ENCODE measurements at regions not wholly inside any gene's neighbourhood (a gene's known extent, or its start where the extent isn't known, plus 50 kb on each side); places are given as distances from the start of the nearest gene placed in this dataset.
A peak's percentile ranks its signal among the peaks of the same experiment; 100 is the strongest.

- DNase-seq (ENCODE audit: low spot score) (no peak), ATAC-seq (no peak)
- H3K36me3 Mint-ChIP-seq (ENCODE audit: low read depth) = no peaks in the 10 kb centered on the region; the same call in 2 of the 3 replicates
- peaks cover 6% of the 10 kb centered on the region; the same call in 2 of the 3 replicates for H3K9me3 Mint-ChIP-seq
- Histone ChIP-seq H3K4me2 (peak overlapping the region; percentile 70; the same call in 1 of the 2 replicates), H3F3A (replicated peaks; ENCODE audit: low read depth) (no peaks in the 10 kb centered on the region), H2AFZ (no peak overlapping the region), H3K79me2 (replicated peaks; ENCODE audit: insufficient read depth) (no peaks in the 10 kb centered on the region), H3K4me1 (ENCODE audit: insufficient read depth) (no peaks in the 10 kb centered on the region; the same call in 1 of the 2 replicates), H3K36me3 (ENCODE audit: insufficient read depth) (no peaks in the 10 kb centered on the region), H3K4me3 (peak overlapping the region; percentile 64), H4K20me1 (replicated peaks; ENCODE audit: insufficient read depth) (no peaks in the 10 kb centered on the region), H3K27ac (ENCODE audit: low read depth) (no peak overlapping the region), H3K27me3 (ENCODE audit: insufficient read depth) (no peaks in the 10 kb centered on the region), H3K9me2 (ENCODE audit: insufficient read depth) (no peaks in the 10 kb centered on the region)
- TF ChIP-seq ZNF114 (CRISPR knock-in tag; IDR thresholded peaks at IDR 0.05) (no peak), STAT1 (IDR thresholded peaks at IDR 0.05; ENCODE audit: unreplicated experiment) (no peak), EZH2 (IDR thresholded peaks at IDR 0.05; ENCODE audit: low read depth, unreplicated experiment) (no peak), ETS1 (IDR thresholded peaks at IDR 0.05) (no peak), CREB1 (CRISPR knock-in tag; IDR thresholded peaks at IDR 0.05; ENCODE audit: low read depth) (no peak), CTCF (conservative IDR thresholded peaks at IDR 0.05; ENCODE audit: low read depth in 2 of 2) (no peak), ZNF331 (CRISPR knock-in tag; IDR thresholded peaks at IDR 0.05; ENCODE audit: low read depth) (no peak), JUNB (IDR thresholded peaks at IDR 0.05; ENCODE audit: unreplicated experiment) (no peak), POLR2AphosphoS5 (IDR thresholded peaks at IDR 0.05; ENCODE audit: low read depth) (no peak), EZH2phosphoT487 (IDR thresholded peaks at IDR 0.05; ENCODE audit: unreplicated experiment) (no peak), NANOG (IDR thresholded peaks at IDR 0.05; ENCODE audit: borderline replicate concordance) (no peak)
- TF ChIP-seq, protein P1, sequence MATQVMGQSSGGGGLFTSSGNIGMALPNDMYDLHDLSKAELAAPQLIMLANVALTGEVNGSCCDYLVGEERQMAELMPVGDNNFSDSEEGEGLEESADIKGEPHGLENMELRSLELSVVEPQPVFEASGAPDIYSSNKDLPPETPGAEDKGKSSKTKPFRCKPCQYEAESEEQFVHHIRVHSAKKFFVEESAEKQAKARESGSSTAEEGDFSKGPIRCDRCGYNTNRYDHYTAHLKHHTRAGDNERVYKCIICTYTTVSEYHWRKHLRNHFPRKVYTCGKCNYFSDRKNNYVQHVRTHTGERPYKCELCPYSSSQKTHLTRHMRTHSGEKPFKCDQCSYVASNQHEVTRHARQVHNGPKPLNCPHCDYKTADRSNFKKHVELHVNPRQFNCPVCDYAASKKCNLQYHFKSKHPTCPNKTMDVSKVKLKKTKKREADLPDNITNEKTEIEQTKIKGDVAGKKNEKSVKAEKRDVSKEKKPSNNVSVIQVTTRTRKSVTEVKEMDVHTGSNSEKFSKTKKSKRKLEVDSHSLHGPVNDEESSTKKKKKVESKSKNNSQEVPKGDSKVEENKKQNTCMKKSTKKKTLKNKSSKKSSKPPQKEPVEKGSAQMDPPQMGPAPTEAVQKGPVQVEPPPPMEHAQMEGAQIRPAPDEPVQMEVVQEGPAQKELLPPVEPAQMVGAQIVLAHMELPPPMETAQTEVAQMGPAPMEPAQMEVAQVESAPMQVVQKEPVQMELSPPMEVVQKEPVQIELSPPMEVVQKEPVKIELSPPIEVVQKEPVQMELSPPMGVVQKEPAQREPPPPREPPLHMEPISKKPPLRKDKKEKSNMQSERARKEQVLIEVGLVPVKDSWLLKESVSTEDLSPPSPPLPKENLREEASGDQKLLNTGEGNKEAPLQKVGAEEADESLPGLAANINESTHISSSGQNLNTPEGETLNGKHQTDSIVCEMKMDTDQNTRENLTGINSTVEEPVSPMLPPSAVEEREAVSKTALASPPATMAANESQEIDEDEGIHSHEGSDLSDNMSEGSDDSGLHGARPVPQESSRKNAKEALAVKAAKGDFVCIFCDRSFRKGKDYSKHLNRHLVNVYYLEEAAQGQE (IDR thresholded peaks at IDR 0.05; ENCODE audit: unreplicated experiment) = no peak
- TF ChIP-seq, protein P2, sequence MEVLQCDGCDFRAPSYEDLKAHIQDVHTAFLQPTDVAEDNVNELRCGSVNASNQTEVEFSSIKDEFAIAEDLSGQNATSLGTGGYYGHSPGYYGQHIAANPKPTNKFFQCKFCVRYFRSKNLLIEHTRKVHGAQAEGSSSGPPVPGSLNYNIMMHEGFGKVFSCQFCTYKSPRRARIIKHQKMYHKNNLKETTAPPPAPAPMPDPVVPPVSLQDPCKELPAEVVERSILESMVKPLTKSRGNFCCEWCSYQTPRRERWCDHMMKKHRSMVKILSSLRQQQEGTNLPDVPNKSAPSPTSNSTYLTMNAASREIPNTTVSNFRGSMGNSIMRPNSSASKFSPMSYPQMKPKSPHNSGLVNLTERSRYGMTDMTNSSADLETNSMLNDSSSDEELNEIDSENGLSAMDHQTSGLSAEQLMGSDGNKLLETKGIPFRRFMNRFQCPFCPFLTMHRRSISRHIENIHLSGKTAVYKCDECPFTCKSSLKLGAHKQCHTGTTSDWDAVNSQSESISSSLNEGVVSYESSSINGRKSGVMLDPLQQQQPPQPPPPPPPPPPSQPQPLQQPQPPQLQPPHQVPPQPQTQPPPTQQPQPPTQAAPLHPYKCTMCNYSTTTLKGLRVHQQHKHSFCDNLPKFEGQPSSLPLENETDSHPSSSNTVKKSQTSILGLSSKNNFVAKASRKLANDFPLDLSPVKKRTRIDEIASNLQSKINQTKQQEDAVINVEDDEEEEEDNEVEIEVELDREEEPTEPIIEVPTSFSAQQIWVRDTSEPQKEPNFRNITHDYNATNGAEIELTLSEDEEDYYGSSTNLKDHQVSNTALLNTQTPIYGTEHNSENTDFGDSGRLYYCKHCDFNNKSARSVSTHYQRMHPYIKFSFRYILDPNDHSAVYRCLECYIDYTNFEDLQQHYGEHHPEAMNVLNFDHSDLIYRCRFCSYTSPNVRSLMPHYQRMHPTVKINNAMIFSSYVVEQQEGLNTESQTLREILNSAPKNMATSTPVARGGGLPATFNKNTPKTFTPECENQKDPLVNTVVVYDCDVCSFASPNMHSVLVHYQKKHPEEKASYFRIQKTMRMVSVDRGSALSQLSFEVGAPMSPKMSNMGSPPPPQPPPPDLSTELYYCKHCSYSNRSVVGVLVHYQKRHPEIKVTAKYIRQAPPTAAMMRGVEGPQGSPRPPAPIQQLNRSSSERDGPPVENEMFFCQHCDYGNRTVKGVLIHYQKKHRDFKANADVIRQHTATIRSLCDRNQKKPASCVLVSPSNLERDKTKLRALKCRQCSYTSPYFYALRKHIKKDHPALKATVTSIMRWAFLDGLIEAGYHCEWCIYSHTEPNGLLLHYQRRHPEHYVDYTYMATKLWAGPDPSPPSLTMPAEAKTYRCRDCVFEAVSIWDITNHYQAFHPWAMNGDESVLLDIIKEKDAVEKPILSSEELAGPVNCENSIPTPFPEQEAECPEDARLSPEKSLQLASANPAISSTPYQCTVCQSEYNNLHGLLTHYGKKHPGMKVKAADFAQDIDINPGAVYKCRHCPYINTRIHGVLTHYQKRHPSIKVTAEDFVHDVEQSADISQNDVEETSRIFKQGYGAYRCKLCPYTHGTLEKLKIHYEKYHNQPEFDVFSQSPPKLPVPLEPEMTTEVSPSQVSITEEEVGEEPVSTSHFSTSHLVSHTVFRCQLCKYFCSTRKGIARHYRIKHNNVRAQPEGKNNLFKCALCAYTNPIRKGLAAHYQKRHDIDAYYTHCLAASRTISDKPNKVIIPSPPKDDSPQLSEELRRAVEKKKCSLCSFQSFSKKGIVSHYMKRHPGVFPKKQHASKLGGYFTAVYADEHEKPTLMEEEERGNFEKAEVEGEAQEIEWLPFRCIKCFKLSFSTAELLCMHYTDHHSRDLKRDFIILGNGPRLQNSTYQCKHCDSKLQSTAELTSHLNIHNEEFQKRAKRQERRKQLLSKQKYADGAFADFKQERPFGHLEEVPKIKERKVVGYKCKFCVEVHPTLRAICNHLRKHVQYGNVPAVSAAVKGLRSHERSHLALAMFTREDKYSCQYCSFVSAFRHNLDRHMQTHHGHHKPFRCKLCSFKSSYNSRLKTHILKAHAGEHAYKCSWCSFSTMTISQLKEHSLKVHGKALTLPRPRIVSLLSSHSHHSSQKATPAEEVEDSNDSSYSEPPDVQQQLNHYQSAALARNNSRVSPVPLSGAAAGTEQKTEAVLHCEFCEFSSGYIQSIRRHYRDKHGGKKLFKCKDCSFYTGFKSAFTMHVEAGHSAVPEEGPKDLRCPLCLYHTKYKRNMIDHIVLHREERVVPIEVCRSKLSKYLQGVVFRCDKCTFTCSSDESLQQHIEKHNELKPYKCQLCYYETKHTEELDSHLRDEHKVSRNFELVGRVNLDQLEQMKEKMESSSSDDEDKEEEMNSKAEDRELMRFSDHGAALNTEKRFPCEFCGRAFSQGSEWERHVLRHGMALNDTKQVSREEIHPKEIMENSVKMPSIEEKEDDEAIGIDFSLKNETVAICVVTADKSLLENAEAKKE (CRISPR knock-in tag; IDR thresholded peaks at IDR 0.05) = no peak
- peaks cover 8% of the 10 kb centered on the region; the same call in 2 of the 3 replicates for H3K4me1 Mint-ChIP-seq
- H3K27me3 Mint-ChIP-seq (ENCODE audit: insufficient read depth, low read depth, poor library complexity) = peaks cover 21% of the 10 kb centered on the region
- H3K4me3 Mint-ChIP-seq = peak overlapping the region; percentile 92
- H3K27ac Mint-ChIP-seq = peak overlapping the region; percentile 83; the same call in 1 of the 2 replicates
These were observed 60.7 kb upstream of the BTN3A2 start for GRCh38 chr6:26304213-26304796.
